ENCODE measurements at regions not wholly inside any gene's neighbourhood (a gene's known extent, or its start where the extent isn't known, plus 50 kb on each side); places are given as distances from the start of the nearest gene placed in this dataset.
"Not testable (repeated sequence)": the region's sequence is repeated elsewhere in the genome, so short reads cannot be mapped to it uniquely, and the experiment has no call there.

- Histone ChIP-seq H3K27me3 (ENCODE audit: control insufficient read depth in 4 of 4, insufficient read depth in 4 of 4, low read length in 3 of 4) (peaks cover 0 to 2% (median 0%) of the 10 kb centered on the region in 4 donors), H3K9ac (ENCODE audit: low read depth in 1 of 2, low read length in 2 of 2) (no peak overlapping the region), H3K27ac (ENCODE audit: low read depth in 1 of 2, low read length in 2 of 2) (no peak overlapping the region), H3K9me3 (ENCODE audit: control insufficient read depth in 4 of 4, low read length in 3 of 4) (peaks cover 0 to 3% (median 0%) of the 10 kb centered on the region in 4 donors), H3K36me3 (ENCODE audit: control insufficient read depth in 4 of 4, insufficient read depth in 3 of 4, low read depth in 1 of 4, low read length in 3 of 4) (no peaks in the 10 kb centered on the region), H3K4me3 (ENCODE audit: low read depth in 1 of 3, low read length in 3 of 3) (no peak overlapping the region), H3K4me1 (ENCODE audit: control insufficient read depth in 4 of 4, insufficient read depth in 4 of 4, low read length in 3 of 4) (no peaks in the 10 kb centered on the region)
- no peak for DNase-seq (ENCODE audit: low spot score)
- 55% methylated on average over 4 of the region's 4 CpGs for WGBS
- TF ChIP-seq TAF1 (conservative IDR thresholded peaks at IDR 0.05): no peak
- no peak for TF ChIP-seq RAD21 (IDR thresholded peaks at IDR 0.05)
- no peak for TF ChIP-seq NR2F2 (IDR thresholded peaks at IDR 0.05)
- no peak for TF ChIP-seq FOXA2 (IDR thresholded peaks at IDR 0.05)
- TF ChIP-seq CTCF (IDR thresholded peaks at IDR 0.05; ENCODE audit: low read depth, low read length, missing input control): no peak
- TF ChIP-seq ATF3 (IDR thresholded peaks at IDR 0.05): no peak
- TF ChIP-seq HNF4A (conservative IDR thresholded peaks at IDR 0.05): no peak
- no peak for TF ChIP-seq REST (IDR thresholded peaks at IDR 0.05)
- TF ChIP-seq JUND (IDR thresholded peaks at IDR 0.05): no peak
- TF ChIP-seq EGR1 (IDR thresholded peaks at IDR 0.05; ENCODE audit: low read depth in 2 of 2): no peak
- no peak for TF ChIP-seq HNF4G (IDR thresholded peaks at IDR 0.05)
- TF ChIP-seq YY1 (IDR thresholded peaks at IDR 0.05): no peak
- no peak for TF ChIP-seq GABPA (IDR thresholded peaks at IDR 0.05 in 1 of 2, conservative IDR thresholded peaks at IDR 0.05 in 1 of 2)
- no peak for TF ChIP-seq ZBTB33 (IDR thresholded peaks at IDR 0.05)
Observed at GRCh38 chr18:68164909-68165308, 550.0 kb downstream of the TMX3 start.

- H3K27me3 ChIP-seq (ENCODE audit: control insufficient read depth in 4 of 4, insufficient read depth in 4 of 4, low read length in 3 of 4); H3K4me3 ChIP-seq (ENCODE audit: low read depth in 1 of 3, low read length in 3 of 3); DNase-seq (ENCODE audit: low spot score); H3K36me3 ChIP-seq (ENCODE audit: control insufficient read depth in 4 of 4, insufficient read depth in 3 of 4, low read depth in 1 of 4, low read length in 3 of 4); H3K4me1 ChIP-seq (ENCODE audit: control insufficient read depth in 4 of 4, insufficient read depth in 4 of 4, low read length in 3 of 4); H3K9ac ChIP-seq (ENCODE audit: low read depth in 1 of 2, low read length in 2 of 2); H3K27ac ChIP-seq (ENCODE audit: low read depth in 1 of 2, low read length in 2 of 2); H3K9me3 ChIP-seq (ENCODE audit: control insufficient read depth in 4 of 4, low read length in 3 of 4): not testable (repeated sequence)
- 78% methylated on average over 5 of the region's 5 CpGs for WGBS
Observed at GRCh38 chr18:68153821-68154220, 561.1 kb downstream of the TMX3 start.

All from liver (tissue), 8 donors.